Sigmoid colon (tissue), 3 donors: ENCODE measurements at regions not wholly inside any gene's neighbourhood (a gene's known extent, or its start where the extent isn't known, plus 50 kb on each side); places are given as distances from the start of the nearest gene placed in this dataset.

Source experiments
- CTCF ChIP-seq, 4 experiments: fragments of 450-650 bp in 3 of 4; fragments of 200-600 bp in 1 of 4; IDR thresholded peaks; one replicate each; pipeline ENCODE4 v1.5.1; 2016 to 2019; ENCODE audit warnings: antibody characterized with exemption in 4 of 4, mild to moderate bottlenecking in 3 of 4, moderate library complexity in 2 of 4
- POLR2A ChIP-seq, 2 donors: fragments of 450-650 bp; IDR thresholded peaks; one replicate each; pipeline ENCODE4 v1.6.1; 2016; ENCODE audit warnings: antibody characterized with exemption in 2 of 2, mild to moderate bottlenecking in 2 of 2, moderate library complexity in 2 of 2

DNA sequence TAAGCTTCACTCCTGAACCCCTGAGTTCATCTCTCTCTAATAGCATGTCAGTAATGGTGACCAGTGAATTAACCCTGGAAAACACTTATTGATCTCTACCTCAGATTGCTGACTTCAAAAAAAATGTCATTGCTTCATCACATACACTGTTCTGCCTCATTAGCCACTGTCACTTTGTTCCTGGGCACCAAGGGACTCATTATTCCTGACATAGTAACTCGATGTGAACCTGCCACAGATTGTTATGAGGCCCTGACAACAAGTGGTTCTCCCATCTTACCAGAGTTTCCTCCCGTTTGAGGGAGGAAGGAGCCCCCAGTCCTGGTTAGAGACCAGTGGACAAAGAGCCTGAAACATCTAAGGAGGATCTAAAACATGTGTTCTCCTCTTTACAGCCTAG, 403.3 kb upstream of the SMIM21 start:
- TF ChIP-seq CTCF (IDR thresholded peaks at IDR 0.05) (no peak), POLR2A (IDR thresholded peaks at IDR 0.05) (no peak)
